Fibroblast of mammary gland (primary cell): ENCODE measurements at regions not wholly inside any gene's neighbourhood (a gene's known extent, or its start where the extent isn't known, plus 50 kb on each side); places are given as distances from the start of the nearest gene placed in this dataset.

ENCODE experiments used
- DNase-seq: peaks from one replicate; pipeline ENCODE4 v3.0.0-alpha.2; 2010; ENCODE audit warnings: low read depth
- H3K4me3 ChIP-seq: 2 replicates; pipeline ENCODE4 v1.5.1; 2011; ENCODE audit warnings: low read depth, mild to moderate bottlenecking, low read length, moderate library complexity; ENCODE audit not compliant: control insufficient read depth
- TF ChIP-seq, protein P1 (sequence below): conservative IDR thresholded peaks from 2 replicates; pipeline ENCODE4 v1.5.1; 2011; ENCODE audit warnings: low read depth, low read length, inconsistent platforms; ENCODE audit not compliant: control insufficient read depth, insufficient read depth

DNA sequence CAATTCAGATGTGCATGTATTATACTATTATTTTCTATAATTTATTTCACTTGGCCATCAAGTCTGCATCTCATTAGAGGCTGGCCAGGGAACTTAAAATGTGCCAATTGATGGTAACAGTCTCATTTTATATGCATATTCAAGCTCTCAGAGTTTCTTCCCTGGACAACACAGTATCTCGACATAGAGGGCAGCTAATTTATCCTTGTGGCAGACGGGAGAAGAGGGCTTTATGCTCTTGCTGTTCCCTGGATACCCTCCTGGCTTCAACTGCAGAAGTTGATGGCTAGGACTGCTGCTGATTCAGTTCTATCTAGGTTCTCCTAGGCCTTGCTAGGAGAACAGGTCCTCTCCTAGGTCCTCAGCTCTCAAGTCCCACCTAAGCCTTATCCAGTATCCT, 99.1 kb upstream of the NPHP3 start:
- no peak for DNase-seq
- no peak overlapping the region for H3K4me3 ChIP-seq
- TF ChIP-seq, protein P1, sequence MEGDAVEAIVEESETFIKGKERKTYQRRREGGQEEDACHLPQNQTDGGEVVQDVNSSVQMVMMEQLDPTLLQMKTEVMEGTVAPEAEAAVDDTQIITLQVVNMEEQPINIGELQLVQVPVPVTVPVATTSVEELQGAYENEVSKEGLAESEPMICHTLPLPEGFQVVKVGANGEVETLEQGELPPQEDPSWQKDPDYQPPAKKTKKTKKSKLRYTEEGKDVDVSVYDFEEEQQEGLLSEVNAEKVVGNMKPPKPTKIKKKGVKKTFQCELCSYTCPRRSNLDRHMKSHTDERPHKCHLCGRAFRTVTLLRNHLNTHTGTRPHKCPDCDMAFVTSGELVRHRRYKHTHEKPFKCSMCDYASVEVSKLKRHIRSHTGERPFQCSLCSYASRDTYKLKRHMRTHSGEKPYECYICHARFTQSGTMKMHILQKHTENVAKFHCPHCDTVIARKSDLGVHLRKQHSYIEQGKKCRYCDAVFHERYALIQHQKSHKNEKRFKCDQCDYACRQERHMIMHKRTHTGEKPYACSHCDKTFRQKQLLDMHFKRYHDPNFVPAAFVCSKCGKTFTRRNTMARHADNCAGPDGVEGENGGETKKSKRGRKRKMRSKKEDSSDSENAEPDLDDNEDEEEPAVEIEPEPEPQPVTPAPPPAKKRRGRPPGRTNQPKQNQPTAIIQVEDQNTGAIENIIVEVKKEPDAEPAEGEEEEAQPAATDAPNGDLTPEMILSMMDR, result no peak

DNA sequence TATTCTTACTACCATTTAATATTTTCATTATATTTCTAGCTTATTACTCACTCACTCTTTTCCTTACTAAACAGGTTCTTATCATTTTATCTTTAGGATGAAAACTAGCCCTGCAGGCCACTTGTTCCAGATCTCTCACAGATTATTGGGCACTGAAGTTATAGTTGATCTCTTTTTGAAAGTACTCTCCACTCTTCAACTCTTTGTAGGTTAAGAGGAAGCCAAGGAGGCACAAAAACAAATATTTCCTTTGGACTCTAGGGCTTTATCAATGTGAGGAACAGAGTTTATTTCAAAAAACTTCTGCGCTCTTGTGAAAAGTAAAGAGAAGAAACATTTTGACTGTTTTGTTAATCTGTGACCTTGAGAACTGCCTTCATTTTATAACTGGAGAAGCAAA, 96.0 kb upstream of the NPHP3 start:
- TF ChIP-seq, protein P1, result no peak
- no peak for DNase-seq
- H3K4me3 ChIP-seq, result no peak overlapping the region

DNA sequence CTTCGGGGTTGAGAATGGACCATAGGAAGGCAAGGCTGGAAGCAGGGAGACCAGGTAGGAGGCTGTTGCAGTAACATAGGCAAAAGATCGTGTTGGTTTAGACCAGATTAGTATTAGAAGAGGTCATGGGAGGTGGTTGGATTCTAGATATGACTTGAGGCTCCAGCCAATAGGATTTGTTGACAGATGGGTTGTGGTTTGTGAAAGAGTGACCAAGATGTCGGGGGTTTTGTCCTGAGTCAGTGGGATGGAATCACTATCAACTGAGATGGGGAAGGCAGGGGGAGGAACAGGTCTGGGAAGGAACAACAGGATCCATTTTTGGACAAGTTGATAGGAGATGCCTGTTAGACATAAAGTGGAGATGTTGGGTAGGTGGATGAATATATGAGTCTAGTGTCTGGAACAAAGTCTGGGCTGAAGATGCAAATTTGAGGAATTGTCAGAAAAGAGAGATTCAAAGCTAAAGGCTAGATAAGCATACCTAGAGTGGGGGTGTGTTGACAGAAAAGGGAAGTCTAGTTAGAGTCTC, 95.5 kb upstream of the NPHP3 start:
- H3K4me3 ChIP-seq, result no peak overlapping the region
- TF ChIP-seq, protein P1, result no peak
- no peak for DNase-seq

DNA sequence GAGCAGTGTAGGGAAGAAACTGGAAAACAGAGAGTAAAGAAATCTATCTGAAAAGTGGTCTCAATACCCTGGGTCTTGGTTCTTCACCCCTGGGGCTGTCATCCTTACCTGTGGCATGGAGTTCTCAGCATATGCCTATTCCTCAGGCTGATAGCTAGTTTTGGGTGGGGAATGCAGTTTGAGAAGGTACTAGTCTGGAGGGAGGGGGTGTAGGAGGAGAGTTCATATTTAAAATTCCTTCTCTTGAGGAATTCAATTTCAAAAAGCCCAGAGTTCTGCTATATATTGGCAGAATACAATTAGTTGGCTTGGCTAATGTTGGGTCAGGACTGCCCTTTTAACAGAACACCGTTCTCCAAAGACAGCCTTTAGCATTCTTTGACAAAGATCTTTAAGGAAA, 82.9 kb upstream of the NPHP3 start:
- no peak overlapping the region for H3K4me3 ChIP-seq
- no peak for DNase-seq
- TF ChIP-seq, protein P1, result no peak

DNA sequence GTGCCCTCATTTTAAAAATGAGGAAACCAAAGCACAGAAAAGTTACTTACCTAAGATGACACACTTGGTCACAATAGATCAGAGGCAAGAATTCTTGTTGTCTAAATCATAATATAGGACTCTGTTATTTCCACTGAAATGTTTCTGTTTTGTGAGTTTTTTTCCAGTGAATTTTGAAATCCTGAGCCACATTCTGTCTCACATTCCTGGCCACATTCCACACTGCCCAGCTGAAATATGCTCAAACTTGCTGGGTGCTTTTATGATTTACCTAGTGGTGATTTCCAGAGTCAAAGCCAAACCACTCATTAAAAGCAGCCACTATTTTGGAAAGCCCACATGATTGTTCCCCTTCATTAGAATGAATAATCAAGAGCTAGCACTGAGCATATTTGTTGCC, 82.3 kb upstream of the NPHP3 start:
- no peak overlapping the region for H3K4me3 ChIP-seq
- DNase-seq, result no peak
- TF ChIP-seq, protein P1, result no peak

DNA sequence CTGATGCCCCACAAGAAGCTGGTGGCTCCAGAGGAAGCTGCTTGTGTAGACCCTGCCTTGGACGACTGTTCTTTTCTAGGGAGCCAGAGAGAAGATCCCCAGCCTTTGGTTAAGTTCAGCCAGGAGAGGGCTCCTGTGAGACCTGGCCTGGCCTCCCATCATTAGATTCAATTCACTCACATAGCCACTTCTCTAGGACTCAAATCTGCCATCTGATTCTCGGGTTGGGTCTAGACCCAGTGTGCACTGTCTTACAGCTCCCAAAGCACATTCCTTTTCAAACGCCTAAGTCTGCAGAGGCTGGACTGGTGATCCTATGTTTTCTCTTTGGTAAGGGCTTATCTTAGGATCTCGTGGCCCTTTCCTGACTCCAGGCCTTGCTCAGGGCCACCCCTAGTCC, 81.7 kb upstream of the NPHP3 start:
- TF ChIP-seq, protein P1, result no peak
- H3K4me3 ChIP-seq, result no peak overlapping the region
- DNase-seq, result no peak

DNA sequence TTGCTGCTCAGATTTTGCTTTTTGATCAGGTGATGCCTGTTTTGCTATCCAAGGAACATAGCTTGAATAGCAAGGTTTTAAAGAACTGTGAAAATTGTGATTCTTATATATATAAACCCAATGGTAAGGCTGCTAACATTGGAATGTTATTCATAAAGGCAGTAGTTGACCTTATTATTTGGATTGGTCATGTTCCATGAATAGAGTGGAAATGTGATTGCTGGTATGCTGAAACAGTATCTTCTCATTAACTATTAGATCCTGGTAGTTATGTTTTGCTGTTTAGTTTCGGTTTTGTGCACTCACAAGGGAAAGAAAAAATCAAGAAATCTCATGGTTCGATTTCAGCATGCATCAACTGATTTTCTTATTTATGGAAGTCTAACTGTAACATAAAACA, 78.7 kb upstream of the NPHP3 start:
- DNase-seq, result no peak
- no peak overlapping the region for H3K4me3 ChIP-seq
- TF ChIP-seq, protein P1, result no peak
